GM23338 (cell line): ENCODE measurements at regions not wholly inside any gene's neighbourhood (a gene's known extent, or its start where the extent isn't known, plus 50 kb on each side); places are given as distances from the start of the nearest gene placed in this dataset.

Source experiments
- ATAC-seq: fragments of 200-7000 bp; cut with Tn5 transposase; 3 replicates; pipeline ENCODE4 v1.9.1; 2020
- DNase-seq: peaks from one replicate; pipeline ENCODE4 v3.0.0-alpha.2; 2015; ENCODE audit warnings: low spot score
- H2AFZ ChIP-seq: fragments of 200-600 bp; sonication (generic); 2 replicates; pipeline ENCODE4 v1.8.0; 2016; ENCODE audit warnings: antibody characterized with exemption, mild to moderate bottlenecking, moderate library complexity
- H3F3A ChIP-seq: fragments of 200-600 bp; sonication (generic); replicated peaks from 2 replicates; pipeline ENCODE4 v1.8.0; 2017; ENCODE audit warnings: antibody characterized with exemption, mixed run types, low read depth
- H3K27ac ChIP-seq: fragments of 200-600 bp; sonication (generic); 2 replicates; pipeline ENCODE4 v1.6.1; 2016; ENCODE audit warnings: low read depth
- H3K27me3 ChIP-seq: fragments of 200-600 bp; sonication (generic); 2 replicates; pipeline ENCODE4 v1.8.0; 2016; ENCODE audit warnings: mild to moderate bottlenecking, mixed run types, moderate library complexity; ENCODE audit not compliant: insufficient read depth
- H3K36me3 ChIP-seq: fragments of 200-600 bp; sonication (generic); 2 replicates; pipeline ENCODE4 v1.8.0; 2016; ENCODE audit warnings: mild to moderate bottlenecking; ENCODE audit not compliant: insufficient read depth
- H3K4me1 ChIP-seq: fragments of 200-600 bp; sonication (generic); 2 replicates; pipeline ENCODE4 v1.8.0; 2016; ENCODE audit warnings: mild to moderate bottlenecking, moderate library complexity; ENCODE audit not compliant: insufficient read depth
- H3K4me2 ChIP-seq: fragments of 200-600 bp; sonication (generic); 2 replicates; pipeline ENCODE4 v1.7.1; 2017; ENCODE audit warnings: mixed run types
- H3K4me3 ChIP-seq: fragments of 200-600 bp; sonication (generic); 2 replicates; pipeline ENCODE4 v1.6.1; 2016; ENCODE audit warnings: mixed run types
- H3K79me2 ChIP-seq: fragments of 200-600 bp; sonication (generic); replicated peaks from 2 replicates; pipeline ENCODE4 v1.8.0; 2017; ENCODE audit warnings: mild to moderate bottlenecking; ENCODE audit not compliant: insufficient read depth
- H3K9me2 ChIP-seq: fragments of 200-600 bp; sonication (generic); 2 replicates; pipeline ENCODE4 v1.8.0; 2017; ENCODE audit not compliant: insufficient read depth
- H4K20me1 ChIP-seq: fragments of 200-600 bp; sonication (generic); replicated peaks from 2 replicates; pipeline ENCODE4 v1.8.0; 2017; ENCODE audit warnings: mild to moderate bottlenecking; ENCODE audit not compliant: insufficient read depth
- H3K27ac Mint-ChIP-seq: 2 replicates; pipeline ENCODE4 v1.8.0; 2020; ENCODE audit warnings: inconsistent platforms, mild to moderate bottlenecking, moderate library complexity, mixed read lengths
- H3K27me3 Mint-ChIP-seq: 3 replicates; pipeline ENCODE4 v1.8.0; 2022; ENCODE audit warnings: low read depth, mild to moderate bottlenecking, moderate library complexity, mixed read lengths, inconsistent platforms; ENCODE audit not compliant: insufficient read depth, poor library complexity
- H3K36me3 Mint-ChIP-seq: 3 replicates; pipeline ENCODE4 v1.8.0; 2021; ENCODE audit warnings: low read depth, mild to moderate bottlenecking, inconsistent platforms, moderate library complexity, mixed read lengths
- H3K4me1 Mint-ChIP-seq: 3 replicates; pipeline ENCODE4 v1.8.0; 2020; ENCODE audit warnings: mild to moderate bottlenecking, inconsistent platforms, mixed read lengths
- H3K4me3 Mint-ChIP-seq: 3 replicates; pipeline ENCODE4 v1.8.0; 2021; ENCODE audit warnings: moderate library complexity, mild to moderate bottlenecking, inconsistent platforms, mixed read lengths
- H3K9me3 Mint-ChIP-seq: 3 replicates; pipeline ENCODE4 v1.8.0; 2020; ENCODE audit warnings: moderate library complexity, mild to moderate bottlenecking, inconsistent platforms, mixed read lengths
- JUNB ChIP-seq: IDR thresholded peaks from one replicate; pipeline ENCODE4 v1.6.1; 2016; ENCODE audit warnings: antibody characterized with exemption; ENCODE audit not compliant: unreplicated experiment
- POLR2AphosphoS5 ChIP-seq: IDR thresholded peaks from 2 replicates; pipeline ENCODE4 v1.6.1; 2016; ENCODE audit warnings: antibody characterized with exemption, low read depth
- STAT1 ChIP-seq: IDR thresholded peaks from one replicate; pipeline ENCODE4 v1.6.1; 2016; ENCODE audit warnings: antibody characterized with exemption; ENCODE audit not compliant: unreplicated experiment
- ZNF114 ChIP-seq: fragments of 250-450 bp; sonication (Bioruptor Pico); IDR thresholded peaks from 2 replicates; pipeline ENCODE4 v1.5.0; 2020; ENCODE audit warnings: mild to moderate bottlenecking, moderate library complexity
- ZNF462 ChIP-seq: fragments of 250-450 bp; sonication (Bioruptor Pico); IDR thresholded peaks from 2 replicates; pipeline ENCODE4 v1.5.0; 2020; ENCODE audit warnings: mild to moderate bottlenecking, moderate library complexity
- TF ChIP-seq, protein P1 (sequence below): IDR thresholded peaks from one replicate; pipeline ENCODE4 v1.6.1; 2018; ENCODE audit warnings: antibody characterized with exemption; ENCODE audit not compliant: unreplicated experiment

DNA sequence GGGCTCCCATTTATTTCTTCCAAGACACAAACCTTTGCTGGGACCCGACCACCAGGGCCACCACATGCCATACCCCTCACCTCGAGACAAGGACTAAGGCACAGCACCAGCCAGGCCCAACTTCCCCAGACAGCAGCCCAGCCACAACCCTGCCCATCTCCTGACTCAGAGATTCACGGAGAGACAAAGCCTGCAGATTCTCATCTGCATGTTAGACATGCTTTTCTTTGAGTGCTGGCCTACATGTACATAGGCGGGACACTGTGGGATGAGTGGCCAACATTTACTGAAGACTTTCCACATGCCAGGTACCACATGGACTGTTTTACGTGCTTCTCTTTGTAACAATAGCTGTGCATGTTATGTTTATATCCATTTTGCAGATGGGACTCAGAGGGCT lies 221.3 kb upstream of the ZMIZ1 start:
- no peaks in the 10 kb centered on the region for H3K9me3 Mint-ChIP-seq
- no peaks in the 10 kb centered on the region for H3K27me3 ChIP-seq
- H3F3A ChIP-seq, result no peaks in the 10 kb centered on the region
- H3K36me3 ChIP-seq, result no peaks in the 10 kb centered on the region
- H2AFZ ChIP-seq, result no peak overlapping the region
- H3K27ac ChIP-seq, result no peak overlapping the region
- no peaks in the 10 kb centered on the region for H4K20me1 ChIP-seq
- H3K4me3 ChIP-seq, result no peak overlapping the region
- DNase-seq (no peak), ATAC-seq (no peak)
- peaks cover 3% of the 10 kb centered on the region; the same call in 1 of the 3 replicates for H3K4me1 Mint-ChIP-seq
- no peaks in the 10 kb centered on the region for H3K79me2 ChIP-seq
- no peaks in the 10 kb centered on the region for H3K4me1 ChIP-seq
- no peak overlapping the region for H3K27ac Mint-ChIP-seq
- H3K4me2 ChIP-seq, result no peak overlapping the region
- H3K27me3 Mint-ChIP-seq, result peaks cover 9% of the 10 kb centered on the region
- H3K4me3 Mint-ChIP-seq, result no peak overlapping the region
- peaks cover 4% of the 10 kb centered on the region; the same call in 1 of the 2 replicates for H3K9me2 ChIP-seq
- H3K36me3 Mint-ChIP-seq, result no peaks in the 10 kb centered on the region
- TF ChIP-seq ZNF114, result no peak
- TF ChIP-seq, protein P1, sequence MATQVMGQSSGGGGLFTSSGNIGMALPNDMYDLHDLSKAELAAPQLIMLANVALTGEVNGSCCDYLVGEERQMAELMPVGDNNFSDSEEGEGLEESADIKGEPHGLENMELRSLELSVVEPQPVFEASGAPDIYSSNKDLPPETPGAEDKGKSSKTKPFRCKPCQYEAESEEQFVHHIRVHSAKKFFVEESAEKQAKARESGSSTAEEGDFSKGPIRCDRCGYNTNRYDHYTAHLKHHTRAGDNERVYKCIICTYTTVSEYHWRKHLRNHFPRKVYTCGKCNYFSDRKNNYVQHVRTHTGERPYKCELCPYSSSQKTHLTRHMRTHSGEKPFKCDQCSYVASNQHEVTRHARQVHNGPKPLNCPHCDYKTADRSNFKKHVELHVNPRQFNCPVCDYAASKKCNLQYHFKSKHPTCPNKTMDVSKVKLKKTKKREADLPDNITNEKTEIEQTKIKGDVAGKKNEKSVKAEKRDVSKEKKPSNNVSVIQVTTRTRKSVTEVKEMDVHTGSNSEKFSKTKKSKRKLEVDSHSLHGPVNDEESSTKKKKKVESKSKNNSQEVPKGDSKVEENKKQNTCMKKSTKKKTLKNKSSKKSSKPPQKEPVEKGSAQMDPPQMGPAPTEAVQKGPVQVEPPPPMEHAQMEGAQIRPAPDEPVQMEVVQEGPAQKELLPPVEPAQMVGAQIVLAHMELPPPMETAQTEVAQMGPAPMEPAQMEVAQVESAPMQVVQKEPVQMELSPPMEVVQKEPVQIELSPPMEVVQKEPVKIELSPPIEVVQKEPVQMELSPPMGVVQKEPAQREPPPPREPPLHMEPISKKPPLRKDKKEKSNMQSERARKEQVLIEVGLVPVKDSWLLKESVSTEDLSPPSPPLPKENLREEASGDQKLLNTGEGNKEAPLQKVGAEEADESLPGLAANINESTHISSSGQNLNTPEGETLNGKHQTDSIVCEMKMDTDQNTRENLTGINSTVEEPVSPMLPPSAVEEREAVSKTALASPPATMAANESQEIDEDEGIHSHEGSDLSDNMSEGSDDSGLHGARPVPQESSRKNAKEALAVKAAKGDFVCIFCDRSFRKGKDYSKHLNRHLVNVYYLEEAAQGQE, result no peak
- TF ChIP-seq JUNB, result no peak
- no peak for TF ChIP-seq STAT1

- TF ChIP-seq POLR2AphosphoS5 (no peak), STAT1 (no peak)
- Histone ChIP-seq H4K20me1 (no peaks in the 10 kb centered on the region), H2AFZ (no peak overlapping the region), H3K36me3 (no peaks in the 10 kb centered on the region), H3K9me2 (no peaks in the 10 kb centered on the region), H3K4me1 (no peaks in the 10 kb centered on the region), H3K27me3 (no peaks in the 10 kb centered on the region), H3K4me2 (no peak overlapping the region), H3K4me3 (no peak overlapping the region), H3K27ac (no peak overlapping the region), H3K79me2 (no peaks in the 10 kb centered on the region), H3F3A (no peaks in the 10 kb centered on the region)
- Mint-ChIP-seq H3K4me1 (peaks cover 10% of the 10 kb centered on the region; the same call in 2 of the 3 replicates), H3K27me3 (peaks cover 9% of the 10 kb centered on the region), H3K9me3 (no peaks in the 10 kb centered on the region), H3K4me3 (no peak overlapping the region), H3K36me3 (no peaks in the 10 kb centered on the region), H3K27ac (no peak overlapping the region)
- DNase-seq (no peak), ATAC-seq (no peak)
Observed at GRCh38 chr10:78849115-78849514, 219.7 kb upstream of the ZMIZ1 start.

- Histone ChIP-seq H3K27me3 (no peaks in the 10 kb centered on the region), H3F3A (no peaks in the 10 kb centered on the region), H3K4me2 (no peak overlapping the region), H3K36me3 (no peaks in the 10 kb centered on the region), H3K27ac (no peak overlapping the region), H2AFZ (no peak overlapping the region), H4K20me1 (no peaks in the 10 kb centered on the region), H3K4me1 (no peaks in the 10 kb centered on the region), H3K9me2 (no peaks in the 10 kb centered on the region), H3K4me3 (no peak overlapping the region), H3K79me2 (no peaks in the 10 kb centered on the region)
- DNase-seq, result no peak
- no peak overlapping the region for H3K4me3 Mint-ChIP-seq
- H3K36me3 Mint-ChIP-seq, result no peaks in the 10 kb centered on the region
- no peak for ATAC-seq
- H3K27ac Mint-ChIP-seq, result no peak overlapping the region
- H3K27me3 Mint-ChIP-seq, result peaks cover 9% of the 10 kb centered on the region
- no peaks in the 10 kb centered on the region for H3K9me3 Mint-ChIP-seq
- H3K4me1 Mint-ChIP-seq, result peaks cover 10% of the 10 kb centered on the region; the same call in 2 of the 3 replicates
- TF ChIP-seq ZNF462 (CRISPR knock-in tag) (no peak), JUNB (no peak)
Observed at GRCh38 chr10:78849731-78850130, 219.0 kb upstream of the ZMIZ1 start.
